GM12892 (cell line): ENCODE measurements at regions not wholly inside any gene's neighbourhood (a gene's known extent, or its start where the extent isn't known, plus 50 kb on each side); places are given as distances from the start of the nearest gene placed in this dataset.

ENCODE experiments used
- POLR2AphosphoS5 ChIP-seq: IDR thresholded peaks from 2 replicates; pipeline ENCODE4 v1.6.1; 2011; ENCODE audit warnings: low read depth, low read length, control low read depth
- TAF1 ChIP-seq: IDR thresholded peaks from 2 replicates; pipeline ENCODE4 v1.6.1; 2011; ENCODE audit warnings: low read depth, mild to moderate bottlenecking, control low read depth, low read length, borderline replicate concordance

GRCh38 chr13:22127277-22128164 is 456.6 kb downstream of the FGF9 start:
- no peak for TF ChIP-seq TAF1
- no peak for TF ChIP-seq POLR2AphosphoS5
